ENCODE measurements at regions not wholly inside any gene's neighbourhood (a gene's known extent, or its start where the extent isn't known, plus 50 kb on each side); places are given as distances from the start of the nearest gene placed in this dataset.

DNA sequence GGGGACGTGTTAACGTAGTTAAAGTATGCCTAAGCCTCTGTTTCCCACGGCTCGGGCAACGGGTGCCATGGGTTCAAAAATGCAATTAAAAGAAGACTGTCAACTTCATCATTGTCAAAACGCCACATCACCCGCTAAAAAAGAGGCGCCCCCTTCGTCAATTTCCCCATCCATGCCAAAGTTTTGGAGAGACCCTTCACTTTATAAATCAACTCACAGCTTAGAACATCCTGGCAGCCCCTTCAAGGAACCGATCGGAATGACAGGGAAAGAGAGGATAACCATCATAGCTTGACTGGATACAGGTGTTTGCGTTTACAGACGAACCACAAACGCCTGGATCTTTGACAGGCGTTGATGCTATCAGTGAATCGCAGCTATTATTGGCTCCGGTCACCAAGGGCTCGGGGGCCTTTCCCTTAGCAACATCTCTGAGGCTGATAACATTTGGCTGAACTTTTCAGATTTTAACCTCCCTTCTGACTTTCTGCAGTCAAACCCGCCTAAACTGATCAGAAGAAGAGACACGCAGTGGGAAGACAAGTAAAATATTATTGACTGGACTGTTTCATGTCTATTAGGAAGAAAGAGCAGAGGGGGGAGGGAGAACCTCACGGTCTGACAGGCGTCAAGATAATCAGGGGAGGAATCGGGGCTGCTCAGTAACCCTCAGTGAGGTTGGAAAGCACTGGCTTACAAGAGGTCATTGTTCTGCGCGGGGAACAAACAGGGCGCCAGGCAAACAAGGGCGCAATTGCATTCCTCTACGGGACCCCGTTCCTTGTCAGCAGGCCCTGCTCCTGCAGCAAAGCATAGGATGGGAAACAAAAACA, 322.5 kb upstream of the ZNF507 start:
- Mint-ChIP-seq H3K36me3 (ENCODE audit: low read depth) (peaks cover 17% of the 10 kb centered on the region; the same call in 1 of the 2 replicates), H3K4me1 (ENCODE audit: low read depth) (no peaks in the 10 kb centered on the region), H3K27me3 (ENCODE audit: insufficient read depth) (peaks cover 2% of the 10 kb centered on the region), H3K9me3 (peaks cover 67% of the 10 kb centered on the region), H3K4me3 (no peak overlapping the region), H3K27ac (no peak overlapping the region)
- TF ChIP-seq, protein P1, sequence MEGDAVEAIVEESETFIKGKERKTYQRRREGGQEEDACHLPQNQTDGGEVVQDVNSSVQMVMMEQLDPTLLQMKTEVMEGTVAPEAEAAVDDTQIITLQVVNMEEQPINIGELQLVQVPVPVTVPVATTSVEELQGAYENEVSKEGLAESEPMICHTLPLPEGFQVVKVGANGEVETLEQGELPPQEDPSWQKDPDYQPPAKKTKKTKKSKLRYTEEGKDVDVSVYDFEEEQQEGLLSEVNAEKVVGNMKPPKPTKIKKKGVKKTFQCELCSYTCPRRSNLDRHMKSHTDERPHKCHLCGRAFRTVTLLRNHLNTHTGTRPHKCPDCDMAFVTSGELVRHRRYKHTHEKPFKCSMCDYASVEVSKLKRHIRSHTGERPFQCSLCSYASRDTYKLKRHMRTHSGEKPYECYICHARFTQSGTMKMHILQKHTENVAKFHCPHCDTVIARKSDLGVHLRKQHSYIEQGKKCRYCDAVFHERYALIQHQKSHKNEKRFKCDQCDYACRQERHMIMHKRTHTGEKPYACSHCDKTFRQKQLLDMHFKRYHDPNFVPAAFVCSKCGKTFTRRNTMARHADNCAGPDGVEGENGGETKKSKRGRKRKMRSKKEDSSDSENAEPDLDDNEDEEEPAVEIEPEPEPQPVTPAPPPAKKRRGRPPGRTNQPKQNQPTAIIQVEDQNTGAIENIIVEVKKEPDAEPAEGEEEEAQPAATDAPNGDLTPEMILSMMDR (IDR thresholded peaks at IDR 0.05), result no peak
- DNase-seq, result no peak

DNA sequence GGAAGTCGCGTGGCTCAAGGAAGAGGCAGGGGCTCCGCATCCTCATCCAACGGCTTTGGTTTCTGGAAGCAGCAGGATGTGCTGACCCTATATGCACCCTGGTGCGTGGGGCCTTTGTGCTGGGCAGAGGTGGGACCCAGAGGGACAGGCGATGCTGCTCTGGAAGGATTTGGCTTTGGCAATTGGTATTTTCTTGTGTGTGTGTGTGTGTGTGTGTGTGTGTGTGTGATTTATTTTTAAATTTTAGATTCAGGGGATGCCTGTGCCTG, 321.9 kb upstream of the ZNF507 start:
- Mint-ChIP-seq H3K27me3 (ENCODE audit: insufficient read depth) (peaks cover 2% of the 10 kb centered on the region), H3K27ac (no peak overlapping the region), H3K4me1 (ENCODE audit: low read depth) (no peaks in the 10 kb centered on the region), H3K36me3 (ENCODE audit: low read depth) (peaks cover 17% of the 10 kb centered on the region; the same call in 1 of the 2 replicates), H3K9me3 (peaks cover 67% of the 10 kb centered on the region), H3K4me3 (no peak overlapping the region)
- DNase-seq, result no peak
- TF ChIP-seq, protein P1 (IDR thresholded peaks at IDR 0.05), result no peak

DNA sequence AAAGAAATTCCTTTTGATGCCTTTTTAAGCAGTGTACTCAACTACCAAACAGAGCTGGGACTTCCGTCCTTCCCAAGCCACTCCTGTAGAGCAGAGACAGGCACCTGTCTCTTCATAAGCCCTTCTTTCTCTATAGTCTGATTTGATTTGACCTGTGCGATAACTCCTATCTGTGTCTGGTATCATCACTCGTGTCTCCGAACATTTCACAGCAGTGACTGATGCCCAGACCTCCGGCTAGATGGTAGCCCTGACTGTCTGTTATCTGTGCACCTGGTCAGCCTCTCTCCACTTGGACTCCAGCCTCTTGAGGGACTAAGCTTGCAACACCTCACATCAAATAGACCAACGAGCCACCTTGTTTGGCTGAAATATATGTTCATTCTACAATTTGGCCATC, 316.2 kb upstream of the ZNF507 start:
- Mint-ChIP-seq H3K4me3 (no peak overlapping the region), H3K36me3 (ENCODE audit: low read depth) (peaks cover 17% of the 10 kb centered on the region; the same call in 1 of the 2 replicates), H3K9me3 (peaks cover 57% of the 10 kb centered on the region), H3K27me3 (ENCODE audit: insufficient read depth) (peaks cover 3% of the 10 kb centered on the region), H3K27ac (no peak overlapping the region), H3K4me1 (ENCODE audit: low read depth) (no peaks in the 10 kb centered on the region)
- TF ChIP-seq, protein P1 (IDR thresholded peaks at IDR 0.05), result no peak
- DNase-seq, result no peak

DNA sequence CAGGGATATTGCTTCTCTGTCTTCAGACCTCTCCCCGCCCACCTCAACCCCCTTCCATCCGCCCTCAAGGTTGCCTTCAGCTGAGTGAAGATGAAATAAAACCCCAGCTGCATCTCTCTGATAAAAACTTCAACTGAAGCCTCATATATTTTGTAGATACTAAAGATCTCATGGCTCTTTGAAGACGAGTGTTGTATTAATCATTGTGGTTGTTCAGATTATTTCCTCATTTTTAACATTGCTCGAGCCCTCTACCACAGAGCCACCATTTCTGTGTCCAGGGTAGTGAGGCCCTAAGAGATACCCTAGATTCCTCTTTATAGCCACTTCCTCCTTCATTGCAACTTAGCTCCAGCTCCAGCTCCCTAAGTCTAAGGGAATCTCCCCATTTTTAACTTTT, 312.8 kb upstream of the ZNF507 start:
- TF ChIP-seq, protein P1 (IDR thresholded peaks at IDR 0.05), result no peak
- H3K27ac Mint-ChIP-seq, result no peak overlapping the region
- no peaks in the 10 kb centered on the region for H3K4me1 Mint-ChIP-seq (ENCODE audit: low read depth)
- peaks cover 38% of the 10 kb centered on the region for H3K9me3 Mint-ChIP-seq
- H3K4me3 Mint-ChIP-seq, result no peak overlapping the region
- H3K27me3 Mint-ChIP-seq (ENCODE audit: insufficient read depth), result peaks cover 1% of the 10 kb centered on the region; the same call in 1 of the 2 replicates
- no peaks in the 10 kb centered on the region for H3K36me3 Mint-ChIP-seq (ENCODE audit: low read depth)
- no peak for DNase-seq

DNA sequence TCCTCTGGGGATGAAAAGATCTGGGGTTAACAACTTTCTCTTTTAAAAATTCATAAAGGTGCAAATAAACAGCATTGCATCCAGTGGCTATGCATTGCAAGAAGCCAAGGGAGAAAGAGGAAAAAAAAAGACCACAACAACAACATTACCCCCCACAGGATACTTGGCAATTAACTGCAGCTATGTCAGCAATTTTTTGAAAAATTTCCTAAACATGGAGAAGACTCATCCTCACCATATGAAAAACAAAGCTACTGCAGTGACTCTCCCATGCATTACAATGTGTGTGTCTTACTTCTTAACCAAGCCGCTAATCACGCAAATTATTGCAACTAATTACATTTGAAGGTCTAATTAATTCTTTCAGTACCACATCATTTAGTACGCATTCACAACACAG, 309.8 kb upstream of the ZNF507 start:
- DNase-seq, result no peak
- Mint-ChIP-seq H3K4me1 (ENCODE audit: low read depth) (no peaks in the 10 kb centered on the region), H3K27ac (no peak overlapping the region), H3K36me3 (ENCODE audit: low read depth) (no peaks in the 10 kb centered on the region), H3K27me3 (ENCODE audit: insufficient read depth) (peaks cover 1% of the 10 kb centered on the region; the same call in 1 of the 2 replicates), H3K9me3 (peaks cover 12% of the 10 kb centered on the region; the same call in 1 of the 2 replicates), H3K4me3 (no peak overlapping the region)
- TF ChIP-seq, protein P1 (IDR thresholded peaks at IDR 0.05), result no peak

Data from HFFc6 (cell line).